ENCODE measurements at regions not wholly inside any gene's neighbourhood (a gene's known extent, or its start where the extent isn't known, plus 50 kb on each side); places are given as distances from the start of the nearest gene placed in this dataset.
A peak's percentile ranks its signal among the peaks of the same experiment; 100 is the strongest.

DNA sequence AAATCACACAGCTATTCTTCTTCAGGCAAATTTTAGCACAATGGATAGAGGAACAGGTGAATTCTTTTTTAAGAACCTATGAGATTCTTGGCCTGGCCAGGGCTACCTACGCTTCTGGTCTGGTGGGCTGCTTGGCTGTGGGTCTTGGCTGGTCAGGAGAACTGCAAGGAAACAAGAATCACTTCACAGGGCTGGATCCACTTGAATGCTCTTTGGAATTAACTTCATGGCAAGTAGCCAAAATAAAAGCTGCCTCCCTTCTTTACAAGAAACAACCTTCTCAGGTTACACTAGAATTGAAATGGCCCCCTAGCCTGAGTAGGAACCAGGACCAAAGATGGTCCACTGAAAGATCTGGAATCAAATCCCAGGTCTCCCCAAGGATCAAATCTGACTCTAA lies 519.1 kb downstream of the IQCM start:
- no peak for DNase-seq

DNA sequence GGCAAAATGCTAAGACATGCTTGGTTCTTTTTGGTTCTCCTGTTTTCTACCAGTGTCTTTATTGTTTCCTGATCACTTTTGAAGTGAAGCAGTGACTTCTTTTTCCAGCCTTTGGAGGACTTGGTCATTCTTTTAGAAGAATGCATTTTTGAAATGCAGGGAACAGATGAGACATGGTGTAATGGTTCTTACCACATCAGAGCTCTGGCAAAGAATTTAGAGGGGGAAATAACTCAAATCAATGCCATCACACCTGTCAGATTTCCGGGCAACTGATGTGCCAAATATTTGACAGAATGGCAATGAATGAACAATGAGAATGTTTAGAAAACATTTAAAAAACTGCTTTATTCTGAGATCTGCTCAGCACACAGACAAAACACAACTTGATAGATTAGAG lies 519.6 kb downstream of the IQCM start:
- DNase-seq, result no peak

DNA sequence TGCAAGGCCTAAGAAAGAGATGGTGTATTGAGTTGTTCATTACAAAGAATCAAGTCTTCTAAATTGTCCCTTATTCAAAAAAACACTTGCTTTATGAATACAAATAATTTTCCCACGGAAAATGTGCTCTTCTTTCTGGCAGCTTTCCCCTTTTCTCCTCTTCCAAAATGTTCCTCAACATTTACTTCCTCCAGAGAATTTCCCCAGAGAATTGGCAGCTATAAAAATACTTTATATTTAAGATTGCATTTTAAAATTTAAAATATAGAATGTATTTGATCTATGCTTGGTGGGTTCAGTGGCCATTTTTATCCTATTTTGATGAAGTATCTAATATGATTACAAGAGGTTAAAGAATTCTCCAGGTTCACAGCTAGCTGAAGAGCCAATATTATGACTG lies 521.0 kb downstream of the IQCM start:
- no peak for DNase-seq

DNA sequence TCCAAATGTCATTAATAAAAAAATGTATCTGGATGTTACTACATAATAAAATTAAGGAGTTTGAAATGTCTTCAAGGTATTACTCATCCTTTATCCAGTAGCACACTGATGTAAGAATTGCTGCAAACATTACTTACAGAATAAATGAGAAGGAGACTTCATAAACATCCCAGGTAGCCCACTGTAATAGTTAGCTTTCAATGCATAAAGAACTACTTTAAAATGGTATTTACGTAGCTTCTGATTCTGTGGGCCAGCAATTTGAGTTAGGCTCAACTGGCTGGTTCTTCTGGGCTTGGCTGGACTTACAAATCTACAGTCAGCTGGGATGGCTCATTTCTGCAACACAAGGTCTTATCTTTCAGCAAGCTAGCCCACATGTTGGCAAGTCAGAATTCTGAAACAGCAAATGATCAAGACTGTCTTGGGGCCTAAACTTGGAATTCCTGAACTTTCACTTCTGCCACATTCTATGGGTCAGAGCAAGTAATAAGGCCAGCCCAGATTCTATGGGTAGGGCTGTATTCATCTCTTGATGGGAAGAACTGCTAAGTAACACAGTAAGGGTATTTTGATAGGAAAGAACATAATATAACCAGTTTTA lies 522.5 kb downstream of the IQCM start:
- DNase-seq, result no peak

DNA sequence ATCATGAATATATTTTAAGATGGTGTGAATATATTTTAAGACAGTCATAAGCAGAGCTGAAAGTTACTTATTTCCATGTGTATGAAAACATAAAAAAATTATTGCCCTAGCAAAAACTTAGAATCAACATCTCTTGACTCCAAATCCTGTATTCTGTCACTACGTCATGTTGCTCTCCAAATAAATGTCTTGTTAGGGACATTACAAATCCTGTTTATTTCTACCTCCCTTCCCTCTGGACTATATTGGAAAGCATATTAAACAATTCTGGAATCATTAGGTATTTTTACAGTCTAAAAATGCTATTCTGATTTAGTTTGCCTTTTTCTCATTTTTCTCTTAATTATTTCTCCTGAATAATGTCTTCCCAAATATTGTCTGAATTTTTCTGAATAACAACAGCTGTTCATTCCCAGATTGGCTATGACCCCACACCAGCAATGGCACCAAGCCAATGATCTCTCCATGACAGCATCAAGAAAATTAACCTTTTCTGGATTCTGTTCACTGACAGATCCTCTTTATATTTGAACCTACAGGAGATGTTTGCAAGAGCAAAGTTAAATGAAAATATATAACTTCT lies 523.1 kb downstream of the IQCM start:
- no peak for DNase-seq

DNA sequence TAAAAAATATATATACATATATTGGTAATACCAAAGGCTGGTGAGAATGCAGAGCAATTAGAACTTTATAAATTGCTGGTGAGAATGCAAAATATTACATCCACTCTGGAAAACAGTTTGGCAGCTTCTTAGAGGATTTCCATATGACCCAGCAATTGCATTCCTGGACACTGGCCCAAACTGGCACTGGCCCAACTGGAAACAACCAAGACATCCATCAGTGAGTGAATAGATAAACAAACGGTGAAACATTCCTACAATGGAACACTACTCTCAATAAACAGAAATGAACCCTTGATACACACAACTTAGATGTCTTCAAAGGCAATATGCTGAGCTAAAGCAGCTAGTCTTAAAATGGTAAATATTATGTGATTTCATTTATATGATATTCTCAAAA lies 524.2 kb downstream of the IQCM start:
- DNase-seq, result no peak

DNA sequence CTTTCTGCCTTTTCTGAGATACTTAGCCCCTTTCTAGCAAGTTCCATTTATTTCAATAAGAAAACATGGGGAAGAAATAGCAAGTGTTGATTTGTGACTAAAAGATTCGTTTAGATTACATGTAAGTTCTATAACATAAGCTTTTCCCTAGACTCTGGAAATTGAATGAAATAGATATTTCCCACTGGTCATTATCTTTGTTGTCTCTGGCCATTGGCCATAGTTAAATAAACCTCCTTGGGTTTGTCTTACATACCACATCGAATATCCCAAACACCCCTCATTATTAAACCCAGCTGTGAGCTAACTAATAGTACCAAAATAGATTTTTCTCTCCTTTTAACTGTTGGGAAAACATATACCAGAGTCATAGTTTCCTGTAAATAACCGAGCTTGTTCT lies 534.8 kb downstream of the IQCM start:
- no peak for DNase-seq

DNA sequence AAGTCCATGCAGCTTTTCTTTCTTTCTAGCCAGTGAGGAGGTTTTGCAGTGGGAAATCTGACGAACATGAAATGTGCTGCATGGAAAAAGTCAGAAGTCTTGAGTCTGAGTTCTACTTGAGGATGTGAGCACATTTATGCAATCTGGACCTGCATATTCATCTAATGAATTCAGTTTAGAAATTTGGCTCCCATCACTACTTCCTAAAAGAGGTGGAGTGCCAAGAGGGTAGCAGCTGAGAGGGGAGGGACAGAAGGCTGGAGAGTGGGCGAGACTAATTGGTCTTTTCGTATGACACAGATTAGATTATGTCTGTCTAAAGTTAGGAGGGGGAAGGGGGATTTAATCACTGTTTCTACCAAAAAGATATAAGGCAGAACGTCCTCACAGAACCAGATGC lies 535.9 kb downstream of the IQCM start:
- DNase-seq, result no peak

DNA sequence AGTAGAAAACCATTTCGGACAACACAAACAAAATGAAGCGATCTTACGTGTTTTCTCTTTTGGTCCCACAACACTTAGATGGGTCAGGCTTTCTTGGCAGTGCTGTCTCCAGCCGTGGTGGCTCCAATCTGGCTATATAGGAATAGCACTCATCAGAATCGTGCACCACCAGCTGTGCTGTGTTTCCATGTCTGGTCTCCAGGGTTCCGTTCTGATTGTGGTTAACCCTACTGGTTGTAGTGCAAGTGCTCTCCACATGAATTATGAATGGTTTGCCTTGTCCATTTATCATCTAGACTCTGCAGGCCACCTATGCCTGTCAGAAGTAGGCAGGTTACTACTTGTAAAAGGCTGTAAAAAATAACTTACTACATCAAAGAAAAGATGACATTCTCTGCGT lies 536.3 kb downstream of the IQCM start:
- no peak for DNase-seq

DNA sequence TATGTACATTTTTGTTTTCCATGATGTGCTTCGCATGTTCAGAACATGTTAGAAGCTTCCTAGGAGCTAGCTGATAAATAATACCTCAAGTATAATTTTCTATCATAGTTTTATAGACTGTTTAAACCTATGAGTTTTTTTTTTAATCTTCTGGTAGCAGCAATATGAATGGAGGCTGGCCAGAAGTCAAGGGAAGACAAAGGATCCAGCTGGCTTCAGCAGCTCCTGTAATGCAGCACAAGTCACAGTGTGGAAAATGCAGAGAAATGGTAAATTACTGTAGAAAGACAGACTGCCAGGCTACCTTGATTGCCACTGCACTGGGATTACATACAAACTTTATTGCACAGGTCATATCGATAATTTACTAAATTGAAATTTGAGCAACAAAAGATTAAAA lies 537.9 kb downstream of the IQCM start:
- DNase-seq, result no peak

DNA sequence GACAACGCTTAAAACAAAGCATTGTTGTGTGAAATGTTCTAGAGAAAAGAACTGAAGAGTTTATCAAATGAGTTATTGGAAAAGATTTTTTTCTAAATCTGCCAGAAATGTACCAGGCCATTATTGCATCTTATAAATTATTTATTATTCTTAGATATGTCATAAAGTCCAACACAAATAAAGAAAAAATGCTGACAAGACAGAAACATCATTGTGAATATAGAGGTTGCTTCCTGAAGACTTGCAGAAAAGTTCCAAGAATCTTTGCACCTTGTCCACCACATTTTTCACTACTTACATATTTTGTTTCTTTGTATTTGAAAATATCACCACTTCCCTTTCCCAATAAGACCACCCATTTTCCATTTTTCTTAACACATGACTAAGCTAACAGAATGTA lies 545.8 kb downstream of the IQCM start:
- no peak for DNase-seq

DNA sequence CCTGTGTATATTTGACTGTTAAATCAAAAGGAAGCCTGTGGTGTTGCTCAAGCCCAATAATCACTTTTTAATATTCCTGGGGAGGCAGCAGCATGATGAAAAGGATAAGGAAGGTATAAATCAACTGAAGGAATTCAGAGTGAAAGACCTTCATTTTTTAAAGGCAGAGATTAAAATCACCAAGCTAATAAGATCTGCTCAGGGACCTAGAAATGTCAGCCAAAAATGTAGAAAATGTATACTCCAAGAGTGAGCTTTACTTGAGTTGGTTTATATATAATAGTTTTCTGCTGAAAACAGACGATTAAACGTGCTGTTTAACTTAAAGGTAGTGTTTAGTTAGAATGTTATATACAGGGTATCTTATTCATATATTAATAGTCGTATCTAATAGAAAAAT lies 549.3 kb downstream of the IQCM start:
- no peak for DNase-seq

DNA sequence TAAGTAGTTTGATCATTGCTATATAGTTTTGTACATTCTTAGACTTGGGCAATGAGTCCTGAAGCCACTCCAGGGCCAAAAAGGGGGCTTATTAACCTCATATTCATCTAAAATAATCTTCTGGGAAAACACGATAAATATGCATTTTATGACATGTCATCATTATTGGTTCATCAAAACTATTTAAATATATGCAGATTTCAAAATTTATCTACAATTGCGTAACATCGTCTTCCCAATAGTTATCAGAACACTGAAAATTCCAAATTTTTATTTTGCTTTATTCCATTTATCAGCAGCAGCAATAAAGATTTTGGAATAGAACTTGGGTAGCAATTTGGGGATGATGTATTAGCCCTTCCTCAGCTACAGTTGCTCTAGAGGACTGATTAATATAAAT lies 550.0 kb downstream of the IQCM start:
- no peak for DNase-seq

DNA sequence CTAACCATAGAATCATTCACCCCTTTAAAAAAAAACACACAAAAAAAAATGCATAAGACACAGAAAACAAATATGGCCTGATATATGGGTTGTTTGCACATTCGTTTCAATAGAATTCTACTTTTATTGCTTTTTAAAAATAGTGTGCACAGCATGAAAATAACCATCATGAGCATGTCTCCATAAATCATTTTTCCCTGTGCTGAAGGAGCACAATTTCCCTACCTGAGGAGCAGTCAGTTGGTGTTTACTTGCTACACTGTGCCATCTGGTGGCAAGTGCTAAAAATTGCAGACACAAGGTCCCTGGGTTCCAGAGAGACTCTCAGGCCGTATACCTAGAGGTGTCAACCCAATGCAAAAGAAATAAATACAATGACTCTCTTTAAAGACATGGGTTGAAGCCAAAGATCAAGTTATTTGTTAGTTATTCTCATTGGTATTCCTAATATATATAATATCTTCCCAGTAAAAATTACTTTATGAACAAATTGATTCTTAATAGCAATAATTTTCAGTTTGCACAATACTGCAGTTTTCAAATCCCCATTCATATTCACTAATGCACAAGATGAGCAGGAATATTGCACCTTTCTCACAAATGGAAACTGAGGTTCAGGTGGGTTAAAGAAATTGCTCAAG lies 551.4 kb downstream of the IQCM start:
- peak in 1 of 2 donors; percentile 13 for DNase-seq

DNA sequence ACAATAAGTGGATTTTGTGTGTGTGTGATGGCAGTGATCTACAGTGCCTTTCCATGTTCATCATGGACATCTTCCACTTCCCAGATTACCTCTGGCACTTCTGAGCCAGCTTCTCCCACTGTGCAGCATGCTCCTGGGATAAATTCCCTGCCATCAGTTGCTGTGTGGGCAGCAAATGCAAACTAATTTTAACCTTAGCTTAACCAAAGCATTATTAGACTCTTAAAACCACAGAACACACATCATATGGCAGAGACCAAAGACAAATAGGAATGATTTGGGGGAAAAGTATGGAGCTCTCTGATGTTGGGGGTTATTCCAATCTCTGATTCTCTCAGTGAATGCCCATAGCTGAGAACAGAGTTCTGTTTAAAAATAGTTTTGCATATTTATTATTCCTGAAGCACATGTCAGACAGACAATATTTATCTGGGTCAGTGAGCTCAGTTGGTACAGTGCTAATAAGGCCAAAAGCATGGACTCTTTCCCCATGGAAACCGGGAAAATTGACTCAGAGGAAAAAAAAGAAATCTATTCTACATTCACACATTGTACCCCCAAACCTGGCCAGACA lies 567.4 kb downstream of the IQCM start:
- DNase-seq, result no peak

DNA sequence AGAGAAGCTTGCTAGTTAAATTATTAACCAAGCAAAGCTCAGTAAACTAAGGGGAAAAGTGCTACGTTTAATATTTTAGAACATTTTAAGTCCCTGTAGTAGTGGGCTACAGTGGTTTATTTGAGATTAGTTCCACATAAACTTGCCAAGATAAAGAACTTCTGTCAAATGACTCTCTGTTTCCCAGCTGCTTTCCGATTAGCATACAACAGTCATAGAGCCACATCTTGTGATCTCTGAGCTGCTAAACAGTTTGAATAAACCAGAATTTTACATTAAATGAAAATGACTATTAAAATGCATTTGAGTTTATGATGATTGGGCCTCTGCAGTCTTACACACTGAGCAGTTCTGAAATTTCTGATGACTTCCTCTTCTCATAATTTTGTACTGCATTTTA lies 568.5 kb downstream of the IQCM start:
- no peak for DNase-seq

DNA sequence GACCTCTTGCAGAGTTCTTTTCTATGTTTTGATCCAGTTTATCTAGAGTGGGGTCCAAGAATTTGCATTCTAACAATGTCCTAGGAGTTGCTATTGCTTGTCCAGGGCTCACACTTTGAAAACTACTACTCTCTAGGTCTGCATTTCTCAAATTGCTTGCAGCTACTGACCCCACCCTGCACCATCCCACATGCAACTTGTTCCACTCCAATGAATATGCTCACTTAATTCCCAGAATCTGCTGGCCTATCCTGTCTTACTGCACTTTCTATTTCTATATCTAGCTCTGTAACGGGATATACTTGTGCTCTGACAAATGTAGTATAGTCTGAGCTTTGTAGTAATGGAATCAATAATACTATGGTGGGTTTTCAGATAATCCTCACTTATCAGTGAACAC lies 570.3 kb downstream of the IQCM start:
- DNase-seq, result no peak

DNA sequence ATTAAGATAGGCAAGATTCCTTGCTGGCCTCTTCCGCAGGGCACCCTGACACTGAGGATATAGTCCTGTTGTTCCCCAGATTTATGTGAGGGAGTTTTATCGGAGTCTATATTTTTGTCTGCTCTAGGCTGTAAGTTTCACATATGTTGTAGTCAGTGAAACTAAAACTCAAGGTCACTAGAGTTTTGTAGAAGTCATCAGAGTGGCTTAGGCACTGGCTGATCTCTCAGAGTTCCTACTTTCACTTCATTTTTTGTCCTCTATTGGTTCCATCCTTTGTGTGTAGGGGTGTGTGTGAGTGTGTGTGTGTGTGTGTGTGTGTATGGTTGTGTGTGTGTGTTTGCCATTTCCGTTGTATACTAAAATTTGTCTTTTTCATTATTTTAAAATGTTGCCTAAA lies 577.5 kb downstream of the IQCM start:
- no peak for DNase-seq

DNA sequence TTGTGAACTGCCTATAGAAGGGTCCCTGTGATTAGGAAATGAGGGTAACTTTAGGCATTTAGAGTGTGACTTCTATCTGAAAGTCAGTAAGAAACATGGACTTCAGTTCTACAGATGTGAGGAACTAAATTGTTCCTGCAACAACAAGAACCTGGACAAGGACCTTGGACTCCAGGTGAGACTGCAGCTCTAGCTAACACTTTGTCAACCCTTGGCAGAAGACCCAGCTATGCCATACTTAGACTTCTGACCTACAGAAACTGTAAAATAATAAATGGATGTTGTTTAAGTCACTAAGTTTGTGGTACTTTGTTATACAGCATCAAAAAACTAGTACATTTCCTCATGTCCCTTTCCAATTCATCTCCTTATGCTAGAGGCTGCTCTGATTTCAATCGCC lies 580.8 kb downstream of the IQCM start:
- DNase-seq, result no peak

DNA sequence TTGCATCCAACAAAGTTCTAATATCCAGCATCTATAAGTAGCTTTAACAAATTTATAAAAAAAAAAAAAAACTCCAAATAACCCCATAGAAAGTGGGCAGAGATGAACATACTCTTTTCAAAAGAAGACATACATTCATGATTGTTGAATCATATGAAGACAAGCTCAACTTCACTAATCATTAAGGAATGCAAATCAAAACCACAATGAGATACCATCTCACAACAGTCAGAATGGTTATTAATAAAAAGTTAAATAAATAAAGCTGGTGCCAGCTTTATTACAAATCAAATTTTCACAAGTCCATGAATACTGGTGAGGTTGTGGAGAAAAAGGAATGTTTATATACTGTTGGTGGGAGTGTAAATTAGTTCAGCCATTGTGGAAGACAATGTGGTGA lies 592.0 kb downstream of the IQCM start:
- no peak for DNase-seq

DNA sequence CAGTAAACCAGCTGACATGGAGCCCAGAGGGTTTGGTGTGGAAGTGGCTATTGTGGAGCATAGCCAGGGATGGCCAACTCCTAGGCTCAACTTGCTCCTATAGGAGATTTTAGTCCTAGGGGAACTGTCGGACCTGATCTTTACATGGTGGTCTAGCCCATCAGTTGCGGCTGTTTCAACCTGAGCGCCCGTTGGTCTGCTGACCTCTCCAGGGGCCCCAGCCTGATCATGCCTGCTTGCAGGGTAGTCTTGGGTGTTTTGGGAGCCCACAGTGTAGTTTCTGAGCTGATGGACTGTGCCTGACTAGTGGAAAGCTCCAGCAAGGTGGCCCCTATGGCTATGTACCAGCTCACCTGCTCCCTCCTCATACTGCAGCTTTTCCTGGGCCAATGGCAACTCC lies 597.0 kb downstream of the IQCM start:
- DNase-seq, result no peak

DNA sequence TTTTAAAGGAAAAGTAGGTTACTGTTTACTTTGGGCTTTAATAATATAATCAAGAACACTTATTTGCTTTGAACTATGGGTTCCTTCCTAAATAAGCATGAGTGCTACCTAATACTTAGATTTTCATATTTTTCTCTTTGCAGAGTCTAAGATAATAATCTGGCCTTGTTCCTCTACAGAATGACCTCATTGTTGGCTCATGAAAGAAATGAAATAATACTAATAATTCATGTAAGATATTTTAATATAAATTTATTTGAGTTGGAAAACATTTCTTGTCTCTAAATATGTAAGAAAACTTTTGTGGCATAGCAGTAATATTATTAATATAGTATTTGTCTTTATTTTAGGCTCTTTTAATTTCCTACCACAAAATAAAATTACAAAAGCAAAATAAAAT lies 601.3 kb downstream of the IQCM start:
- no peak for DNase-seq

DNA sequence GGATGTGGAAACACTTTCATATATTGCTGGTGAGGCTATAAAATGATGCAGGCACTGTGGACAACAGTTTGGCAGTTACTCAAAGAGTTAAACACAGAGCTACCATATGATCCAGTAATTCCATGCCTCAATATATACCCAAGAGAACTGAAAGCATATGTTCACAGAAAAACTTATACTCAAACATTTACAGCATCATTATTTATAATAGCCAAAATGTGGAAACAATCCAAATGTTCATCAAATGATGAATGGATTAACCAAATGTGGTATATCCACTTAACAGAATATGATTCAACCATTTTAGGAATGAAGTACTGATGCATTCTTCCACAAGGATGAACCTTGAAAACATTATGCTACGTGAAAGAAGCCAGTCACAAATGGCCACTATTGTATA lies 603.8 kb downstream of the IQCM start:
- DNase-seq, result no peak

DNA sequence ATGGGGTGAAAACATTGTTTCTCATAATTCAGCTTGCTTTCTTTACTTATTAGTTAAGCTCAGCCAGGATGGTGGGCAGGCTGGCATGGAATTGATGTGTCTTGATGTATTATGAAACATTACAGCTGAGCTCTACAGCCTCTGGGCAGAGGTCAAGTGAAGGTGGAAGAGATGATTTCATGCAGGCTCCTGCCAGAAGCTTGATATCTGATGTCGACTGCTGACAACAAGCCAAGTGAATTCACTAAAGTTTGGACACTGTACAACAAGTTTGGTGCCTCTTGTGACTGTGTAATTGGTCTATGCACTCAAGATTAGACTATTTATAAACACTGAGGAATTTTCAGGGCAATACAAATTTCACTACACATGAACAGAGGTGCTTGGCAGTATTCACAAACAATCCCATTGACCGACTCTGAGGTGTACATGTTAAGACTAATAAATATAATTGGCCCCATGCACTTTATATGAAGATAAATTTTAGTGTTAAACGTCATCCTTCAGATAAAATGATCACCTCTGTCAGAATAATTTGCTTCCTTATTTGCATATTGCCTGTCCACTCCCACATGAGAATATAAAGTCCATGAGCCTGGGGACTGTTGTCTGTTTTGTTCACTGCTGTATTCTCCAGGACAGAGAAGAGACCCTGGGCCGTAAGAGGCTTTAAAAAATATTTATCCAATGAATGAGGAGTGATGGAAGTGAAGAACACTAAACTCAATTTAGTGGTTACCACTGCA lies 612.2 kb downstream of the IQCM start:
- no peak for DNase-seq

Data from CD4-positive, alpha-beta T cell treated with Interferon alpha-2 for 1 hour (primary cell).